H1 (cell line): ENCODE measurements at regions not wholly inside any gene's neighbourhood (a gene's known extent, or its start where the extent isn't known, plus 50 kb on each side); places are given as distances from the start of the nearest gene placed in this dataset.

Experiments
- CTCF ChIA-PET: fragments of 300-600 bp; sonication (Branson Sonifier 250); formaldehyde crosslinking; loops from one replicate; lab custom pipeline; 2021; ENCODE audit not compliant: partially characterized antibody; lab: Charles Lee
- POLR2A ChIA-PET: fragments of 300-600 bp; sonication (Branson Sonifier 250); formaldehyde crosslinking; loops from one replicate; lab custom pipeline; 2021; ENCODE audit warnings: inconsistent platforms; ENCODE audit not compliant: partially characterized antibody; lab: Charles Lee
- DNase-seq, 2 experiments: peaks; one replicate each; pipeline versions ENCODE4 v3.0.0 to v3.0.0-alpha.2; 2010 to 2022; ENCODE audit warnings: low spot score in 2 of 2, low read depth in 1 of 2, mixed read lengths in 1 of 2
- FAIRE-seq: peaks from 2 replicates; lab custom pipeline; 2011; peaks lifted over from hg19 to GRCh38; lab: Jason Lieb, UNC
- H2AFZ ChIP-seq: 2 replicates; pipeline ENCODE4 v1.8.1; 2012; ENCODE audit warnings: low read length, inconsistent platforms
- H2AK5ac ChIP-seq: 2 replicates; pipeline ENCODE4 v1.6.1; 2013; ENCODE audit warnings: low read depth, low read length
- H2BK120ac ChIP-seq: replicated peaks from 2 replicates; pipeline ENCODE3; 2013; ENCODE audit warnings: low read depth, low read length, inconsistent platforms
- H2BK12ac ChIP-seq: 2 replicates; pipeline ENCODE4 v1.6.1; 2013; ENCODE audit warnings: low read depth, low read length
- H2BK15ac ChIP-seq: 2 replicates; pipeline ENCODE4 v1.6.1; 2013; ENCODE audit warnings: low read length
- H2BK20ac ChIP-seq: 2 replicates; pipeline ENCODE4 v1.6.1; 2013; ENCODE audit warnings: low read length
- H2BK5ac ChIP-seq: 2 replicates; pipeline ENCODE4 v1.6.1; 2013; ENCODE audit warnings: low read depth, low read length
- H3K14ac ChIP-seq: 2 replicates; pipeline ENCODE4 v1.6.1; 2013; ENCODE audit warnings: inconsistent platforms; ENCODE audit not compliant: insufficient read length
- H3K18ac ChIP-seq: 2 replicates; pipeline ENCODE4 v1.6.1; 2013; ENCODE audit warnings: low read length; ENCODE audit errors: extremely low read depth
- H3K23ac ChIP-seq: 2 replicates; pipeline ENCODE4 v1.6.1; 2013; ENCODE audit warnings: inconsistent platforms; ENCODE audit not compliant: insufficient read length
- H3K23me2 ChIP-seq: 2 replicates; pipeline ENCODE4 v1.6.1; 2013; ENCODE audit warnings: low read depth, low read length
- H3K27ac ChIP-seq: 2 replicates; pipeline ENCODE4 v1.6.1; 2011; ENCODE audit warnings: low read depth, low read length, inconsistent platforms
- H3K27me3 ChIP-seq, 4 experiments: replicated peaks in 1 of 4; 1 replicate in 1 of 4; 2 replicates in 3 of 4; pipeline versions ENCODE4 v1.6.1 to v1.8.1; 2011 to 2013; ENCODE audit warnings: low read length in 3 of 4, mild to moderate bottlenecking in 3 of 4, inconsistent platforms in 2 of 4, mixed read lengths in 2 of 4, moderate library complexity in 1 of 4; ENCODE audit not compliant: control insufficient read depth in 3 of 4, insufficient read depth in 3 of 4; ENCODE audit errors: extremely low read depth in 1 of 4
- H3K36me3 ChIP-seq, 4 experiments: 2 replicates each; pipeline versions ENCODE4 v1.6.1 to v1.8.1; 2011 to 2013; ENCODE audit warnings: mild to moderate bottlenecking in 4 of 4, low read length in 3 of 4, moderate library complexity in 2 of 4, control low read depth in 1 of 4, inconsistent platforms in 1 of 4; ENCODE audit not compliant: insufficient read depth in 4 of 4, control insufficient read depth in 2 of 4
- H3K4ac ChIP-seq: replicated peaks from 2 replicates; pipeline ENCODE3; 2013; ENCODE audit warnings: low read length, low read depth, mixed read lengths, inconsistent platforms; ENCODE audit not compliant: insufficient read length
- H3K4me1 ChIP-seq, 4 experiments: replicated peaks in 1 of 4; 1 replicate in 1 of 4; 2 replicates in 3 of 4; pipeline versions ENCODE4 v1.6.1 to v1.8.1; 2011 to 2013; ENCODE audit warnings: low read length in 3 of 4, inconsistent platforms in 2 of 4, mixed read lengths in 1 of 4; ENCODE audit not compliant: insufficient read depth in 4 of 4, control insufficient read depth in 3 of 4
- H3K4me2 ChIP-seq, 2 experiments: 2 replicates each; pipeline versions ENCODE4 v1.6.1 to v1.8.1; 2011 to 2013; ENCODE audit warnings: low read depth in 2 of 2, low read length in 2 of 2, control low read depth in 1 of 2, inconsistent platforms in 1 of 2, mild to moderate bottlenecking in 1 of 2; ENCODE audit not compliant: insufficient read depth in 1 of 2
- H3K4me3 ChIP-seq, 4 experiments: fragments of 200-600, 300-600 bp in 1 of 4; sonication (generic), shearing (Covaris generic), sonication (Bioruptor Twin) in 1 of 4; 2 replicates each; pipeline versions ENCODE4 v1.5.1 to v1.8.1; 2011 to 2016; ENCODE audit warnings: low read length in 4 of 4, low read depth in 3 of 4, control low read depth in 2 of 4, inconsistent platforms in 2 of 4, mild to moderate bottlenecking in 2 of 4, mixed read lengths in 1 of 4, moderate library complexity in 1 of 4; ENCODE audit not compliant: insufficient read depth in 2 of 4; ENCODE audit errors: extremely low read depth in 1 of 4
- H3K56ac ChIP-seq: replicated peaks from 2 replicates; pipeline ENCODE3; 2013; ENCODE audit warnings: low read depth, mild to moderate bottlenecking, mixed read lengths, low read length, inconsistent platforms; ENCODE audit not compliant: insufficient read length
- H3K79me1 ChIP-seq: 2 replicates; pipeline ENCODE4 v1.6.1; 2013; ENCODE audit warnings: low read depth, low read length, control low read depth
- H3K79me2 ChIP-seq, 2 experiments: 2 replicates each; pipeline versions ENCODE4 v1.6.1 to v1.8.1; 2012 to 2013; ENCODE audit warnings: low read length in 2 of 2, mild to moderate bottlenecking in 2 of 2, inconsistent platforms in 1 of 2; ENCODE audit not compliant: insufficient read depth in 2 of 2, control insufficient read depth in 1 of 2
- H3K9ac ChIP-seq, 4 experiments: replicated peaks in 1 of 4; 1 replicate in 1 of 4; 2 replicates in 3 of 4; pipeline versions ENCODE4 v1.6.1 to v1.8.1; 2011 to 2013; ENCODE audit warnings: low read depth in 3 of 4, low read length in 3 of 4, control low read depth in 2 of 4, mild to moderate bottlenecking in 2 of 4, moderate library complexity in 2 of 4, inconsistent platforms in 1 of 4; ENCODE audit errors: extremely low read depth in 1 of 4
- H3K9me3 ChIP-seq, 2 experiments: 2 replicates each; pipeline versions ENCODE4 v1.6.1 to v1.8.1; 2012 to 2013; ENCODE audit warnings: mild to moderate bottlenecking in 2 of 2, moderate library complexity in 2 of 2, control low read depth in 1 of 2, inconsistent platforms in 1 of 2, low read depth in 1 of 2, low read length in 1 of 2, mixed read lengths in 1 of 2; ENCODE audit not compliant: insufficient read depth in 2 of 2
- H4K20me1 ChIP-seq, 2 experiments: replicated peaks in 1 of 2; 2 replicates each; pipeline versions ENCODE3 to v1.8.1; 2011 to 2013; ENCODE audit warnings: inconsistent platforms in 2 of 2, low read length in 2 of 2, mild to moderate bottlenecking in 1 of 2; ENCODE audit not compliant: insufficient read depth in 2 of 2, control insufficient read depth in 1 of 2
- H4K5ac ChIP-seq: 2 replicates; pipeline ENCODE4 v1.6.1; 2013; ENCODE audit warnings: low read length, low read depth, mixed read lengths, inconsistent platforms; ENCODE audit not compliant: insufficient read length
- H4K8ac ChIP-seq: 2 replicates; pipeline ENCODE4 v1.8.0; 2013; ENCODE audit warnings: mild to moderate bottlenecking, moderate library complexity, low read length, inconsistent platforms; ENCODE audit not compliant: insufficient read depth; ENCODE audit errors: extremely low read depth
- H4K91ac ChIP-seq: replicated peaks from 2 replicates; pipeline ENCODE3; 2013; ENCODE audit warnings: low read length, mixed read lengths, inconsistent platforms; ENCODE audit not compliant: insufficient read length
- CHD1 ChIP-seq: IDR thresholded peaks from 2 replicates; pipeline ENCODE4 v1.6.1; 2012; ENCODE audit warnings: low read depth, low read length, improper control_type of control experiment
- WGBS, 2 experiments: shearing (Covaris generic) in 1 of 2; methylation state at CpG; one replicate each; pipeline versions ENCODE4 v1.1.6 to v1.1.7; 2013 to 2015; ENCODE audit warnings: low lambda C conversion rate in 2 of 2, mixed read lengths in 2 of 2, inconsistent platforms in 1 of 2, low coverage in 1 of 2, missing lambda C conversion rate in 1 of 2; ENCODE audit not compliant: insufficient replicate concordance in 2 of 2, insufficient coverage in 1 of 2, insufficient read length in 1 of 2; ENCODE audit errors: extremely low coverage in 1 of 2, missing lambda C conversion rate in 1 of 2; 5-methylcytosine and 5-hydroxymethylcytosine counted together

- WGBS, 2 experiments: 92% methylated on average over 3 of the region's 3 CpGs; no CpG with 5 or more reads in 1 of the 2 experiments
- no peak for FAIRE-seq
Observed at GRCh38 chr13:31951215-31951678, 80.3 kb upstream of the FRY start.

More at GRCh38 chr13:31951215-31951678, 80.3 kb upstream of the FRY start:
- no peak overlapping the region for H3K4ac ChIP-seq
- H3K18ac ChIP-seq: no peak overlapping the region
- H2AFZ ChIP-seq: no peak overlapping the region
- no peak overlapping the region for H3K14ac ChIP-seq
- no peak overlapping the region for H2AK5ac ChIP-seq
- CTCF ChIA-PET: no interaction called here
- no peak overlapping the region for H4K91ac ChIP-seq
- 0 out of 7 replicates have a peak, but pooled peaks cover 0 to 2% (median 0%) of the 10 kb centered on the region in 4 experiments for H3K4me1 ChIP-seq
- no peaks in the 10 kb centered on the region for H3K79me1 ChIP-seq
- POLR2A ChIA-PET: no interaction called here
- H4K5ac ChIP-seq: no peak overlapping the region
- no peak overlapping the region for H3K4me3 ChIP-seq
- no peak overlapping the region for H2BK15ac ChIP-seq
- H3K23ac ChIP-seq: no peak overlapping the region
- H2BK5ac ChIP-seq: no peak overlapping the region; the same call in 1 of the 2 replicates
- H3K27ac ChIP-seq: no peak overlapping the region
- H2BK20ac ChIP-seq: no peak overlapping the region
- no peak overlapping the region for H3K4me2 ChIP-seq
- TF ChIP-seq CHD1: no peak
- H2BK12ac ChIP-seq: no peak overlapping the region
- no peak overlapping the region for H4K8ac ChIP-seq
- no peak overlapping the region for H3K9ac ChIP-seq
- H2BK120ac ChIP-seq: no peak overlapping the region
- H3K23me2 ChIP-seq: no peaks in the 10 kb centered on the region
- H4K20me1 ChIP-seq: no peaks in the 10 kb centered on the region
- H3K27me3 ChIP-seq: no peaks in the 10 kb centered on the region
- H3K79me2 ChIP-seq: no peaks in the 10 kb centered on the region
- H3K9me3 ChIP-seq: no peaks in the 10 kb centered on the region
- no peaks in the 10 kb centered on the region for H3K36me3 ChIP-seq
- no peak for DNase-seq
- no peak overlapping the region for H3K56ac ChIP-seq
